SK-N-SH (cell line): ENCODE measurements at regions not wholly inside any gene's neighbourhood (a gene's known extent, or its start where the extent isn't known, plus 50 kb on each side); places are given as distances from the start of the nearest gene placed in this dataset.

ENCODE experiments used
- CTCF ChIA-PET: fragments of 300-600, 350-600 bp; formaldehyde crosslinking; extraction: SDS; loops from one replicate; lab custom pipeline; 2021; lab: Yijun Ruan, JAX
- POLR2A ChIA-PET: fragments of 350-600 bp; sonication (Branson Sonifier 250); formaldehyde crosslinking; extraction: SDS; loops from one replicate; lab custom pipeline; 2020; ENCODE audit warnings: antibody characterized with exemption, inconsistent platforms; lab: Yijun Ruan, JAX
- DNase-seq: peaks from one replicate; pipeline ENCODE4 v3.0.0; 2012
- H2AFZ ChIP-seq: fragments of 200-600 bp; sonication (generic); 2 replicates; pipeline ENCODE4 v1.8.1; 2016; ENCODE audit warnings: antibody characterized with exemption, mild to moderate bottlenecking, low read depth
- H3F3A ChIP-seq: fragments of 200-600 bp; sonication (generic); replicated peaks from 2 replicates; pipeline ENCODE3; 2016; ENCODE audit warnings: antibody characterized with exemption, mild to moderate bottlenecking; ENCODE audit not compliant: insufficient read depth
- H3K27ac ChIP-seq, 2 experiments: fragments of 200-500 bp in 1 of 2; fragments of 200-600 bp in 1 of 2; sonication (Bioruptor generic) in 1 of 2; sonication (generic), shearing (Covaris generic) in 1 of 2; 2 replicates each; pipeline versions ENCODE4 v1.5.1 to v1.6.1; 2014 to 2016; ENCODE audit warnings: low read depth in 2 of 2, inconsistent platforms in 1 of 2, low read length in 1 of 2, mild to moderate bottlenecking in 1 of 2, mixed read lengths in 1 of 2
- H3K27me3 ChIP-seq: fragments of 200-600 bp; sonication (generic), shearing (Covaris generic); 2 replicates; pipeline ENCODE4 v1.6.1; 2016; ENCODE audit warnings: mixed run types; ENCODE audit not compliant: insufficient read depth
- H3K36me3 ChIP-seq, 2 experiments: fragments of 200-500 bp in 1 of 2; fragments of 200-600 bp in 1 of 2; sonication (Bioruptor generic) in 1 of 2; sonication (generic) in 1 of 2; replicated peaks in 1 of 2; 2 replicates each; pipeline versions ENCODE3 to v1.5.1; 2014 to 2016; ENCODE audit warnings: low read length in 1 of 2, mild to moderate bottlenecking in 1 of 2; ENCODE audit not compliant: insufficient read depth in 2 of 2, control insufficient read depth in 1 of 2
- H3K4me1 ChIP-seq, 2 experiments: fragments of 200-500 bp in 1 of 2; fragments of 200-600 bp in 1 of 2; sonication (Bioruptor generic) in 1 of 2; sonication (generic), shearing (Covaris generic) in 1 of 2; 2 replicates each; pipeline versions ENCODE4 v1.5.1 to v1.6.1; 2014 to 2016; ENCODE audit warnings: low read depth in 1 of 2, low read length in 1 of 2, mixed run types in 1 of 2; ENCODE audit not compliant: insufficient read depth in 2 of 2, control insufficient read depth in 1 of 2
- H3K4me2 ChIP-seq: fragments of 200-600 bp; sonication (generic), shearing (Covaris generic); 2 replicates; pipeline ENCODE4 v1.6.1; 2017; ENCODE audit warnings: mixed run types
- H3K4me3 ChIP-seq, 2 experiments: fragments of 200-500 bp in 1 of 2; fragments of 200-600 bp in 1 of 2; sonication (Bioruptor generic) in 1 of 2; sonication (generic), shearing (Covaris generic) in 1 of 2; 2 replicates each; pipeline versions ENCODE4 v1.5.1 to v1.8.1; 2014 to 2016; ENCODE audit warnings: low read depth in 2 of 2, inconsistent platforms in 1 of 2, low read length in 1 of 2, mild to moderate bottlenecking in 1 of 2, mixed read lengths in 1 of 2, moderate library complexity in 1 of 2
- H3K79me2 ChIP-seq: fragments of 200-600 bp; sonication (generic); 2 replicates; pipeline ENCODE4 v1.8.1; 2017; ENCODE audit warnings: mild to moderate bottlenecking; ENCODE audit not compliant: insufficient read depth
- H3K9ac ChIP-seq: fragments of 200-600 bp; sonication (generic); 2 replicates; pipeline ENCODE4 v1.6.1; 2017; ENCODE audit warnings: mixed run types
- H3K9me2 ChIP-seq: fragments of 200-600 bp; sonication (generic); 2 replicates; pipeline ENCODE4 v1.6.1; 2017; ENCODE audit warnings: mixed run types
- H3K9me3 ChIP-seq: fragments of 200-600 bp; sonication (generic); 2 replicates; pipeline ENCODE4 v1.6.1; 2017; ENCODE audit warnings: mixed run types, mild to moderate bottlenecking, moderate library complexity
- H4K20me1 ChIP-seq: fragments of 200-600 bp; sonication (generic); 2 replicates; pipeline ENCODE4 v1.6.1; 2017; ENCODE audit warnings: mild to moderate bottlenecking, mixed run types; ENCODE audit not compliant: insufficient read depth
- ELF1 ChIP-seq: IDR thresholded peaks from 2 replicates; pipeline ENCODE4 v1.4.0; 2012
- EZH2phosphoT487 ChIP-seq: fragments of 200-600 bp; sonication (generic); IDR thresholded peaks from 2 replicates; pipeline ENCODE4 v1.6.1; 2017; ENCODE audit warnings: low read depth, mixed run types, mild to moderate bottlenecking, antibody characterized with exemption, moderate library complexity, borderline replicate concordance
- FOXJ3 ChIP-seq: sonication (generic); formaldehyde crosslinking; IDR thresholded peaks from 2 replicates; pipeline ENCODE4 v1.5.1; 2020; ENCODE audit warnings: mild to moderate bottlenecking, missing genetic modification reagents
- FOXM1 ChIP-seq: IDR thresholded peaks from 2 replicates; pipeline ENCODE4 v1.4.0; 2012; ENCODE audit warnings: low read depth, mild to moderate bottlenecking
- GABPA ChIP-seq: IDR thresholded peaks from 2 replicates; pipeline ENCODE4 v1.4.0; 2012; ENCODE audit warnings: low read depth, mild to moderate bottlenecking
- GATA2 ChIP-seq: sonication (generic); formaldehyde crosslinking; IDR thresholded peaks from 2 replicates; pipeline ENCODE4 v1.5.0; 2020; ENCODE audit warnings: mild to moderate bottlenecking, missing genetic modification reagents
- JUND ChIP-seq: IDR thresholded peaks from 2 replicates; pipeline ENCODE4 v1.4.0; 2012
- MEF2A ChIP-seq: IDR thresholded peaks from 2 replicates; pipeline ENCODE4 v1.4.0; 2012; ENCODE audit warnings: low read depth, borderline replicate concordance
- MXI1 ChIP-seq: IDR thresholded peaks from 2 replicates; pipeline ENCODE4 v1.6.1; 2012; ENCODE audit warnings: mild to moderate bottlenecking, low read depth, low read length, improper control_type of control experiment
- NFIC ChIP-seq: IDR thresholded peaks from 2 replicates; pipeline ENCODE4 v1.4.0; 2012; ENCODE audit warnings: borderline replicate concordance
- PBX3 ChIP-seq: IDR thresholded peaks from 2 replicates; pipeline ENCODE4; 2012
- POLR2AphosphoS5 ChIP-seq: IDR thresholded peaks from 2 replicates; pipeline ENCODE4 v1.6.1; 2012; ENCODE audit warnings: low read depth, low read length
- RAD21 ChIP-seq: IDR thresholded peaks from 2 replicates; pipeline ENCODE4 v1.6.1; 2012; ENCODE audit warnings: mild to moderate bottlenecking, low read length
- RCOR1 ChIP-seq: fragments of 150-350 bp; IDR thresholded peaks from 2 replicates; pipeline ENCODE4 v1.6.1; 2017; ENCODE audit warnings: antibody characterized with exemption, low read length
- REST ChIP-seq: IDR thresholded peaks from 2 replicates; pipeline ENCODE4 v1.6.1; 2012; ENCODE audit warnings: mild to moderate bottlenecking, low read depth, low read length, moderate library complexity
- RFX5 ChIP-seq: IDR thresholded peaks from 2 replicates; pipeline ENCODE4 v1.6.1; 2012; ENCODE audit warnings: mild to moderate bottlenecking, improper control_type of control experiment, low read length
- RXRA ChIP-seq: IDR thresholded peaks from 2 replicates; pipeline ENCODE4 v1.4.0; 2012; ENCODE audit warnings: low read depth, mild to moderate bottlenecking, borderline replicate concordance
- TAF1 ChIP-seq: IDR thresholded peaks from 2 replicates; pipeline ENCODE4 v1.6.1; 2012; ENCODE audit warnings: low read depth, mild to moderate bottlenecking, low read length, moderate library complexity, borderline replicate concordance
- USF1 ChIP-seq: IDR thresholded peaks from 2 replicates; pipeline ENCODE4 v1.4.0; 2012; ENCODE audit warnings: low read depth, borderline replicate concordance
- YY1 ChIP-seq: IDR thresholded peaks from 2 replicates; pipeline ENCODE4 v1.4.0; 2012; ENCODE audit warnings: low read depth, mild to moderate bottlenecking
- WGBS: methylation state at CpG from one replicate; pipeline ENCODE4 v1.1.6; 2017; ENCODE audit warnings: low lambda C conversion rate; 5-methylcytosine and 5-hydroxymethylcytosine counted together

GRCh38 chr19:23507446-23507845, 112.2 kb upstream of the ZNF91 start:
- ChIA-PET CTCF (no interaction called here), POLR2A (no interaction called here)
- Histone ChIP-seq H3K4me1 (no peaks in the 10 kb centered on the region), H3K27me3 (no peaks in the 10 kb centered on the region), H3K4me2 (no peak overlapping the region), H3K4me3 (no peak overlapping the region), H3K79me2 (no peaks in the 10 kb centered on the region), H3K27ac (no peak overlapping the region), H3F3A (no peaks in the 10 kb centered on the region), H3K9ac (no peak overlapping the region), H3K9me2 (no peaks in the 10 kb centered on the region), H4K20me1 (no peaks in the 10 kb centered on the region), H3K36me3 (no peaks in the 10 kb centered on the region), H3K9me3 (no peaks in the 10 kb centered on the region), H2AFZ (no peak overlapping the region)
- 65% methylated on average over 7 of the region's 7 CpGs for WGBS
- no peak for TF ChIP-seq YY1
- TF ChIP-seq ELF1: no peak
- TF ChIP-seq EZH2phosphoT487: no peak
- no peak for TF ChIP-seq RFX5
- no peak for TF ChIP-seq POLR2AphosphoS5
- TF ChIP-seq RAD21: no peak
- no peak for TF ChIP-seq USF1
- TF ChIP-seq PBX3: no peak
- TF ChIP-seq FOXJ3 (CRISPR knock-in tag): no peak
- TF ChIP-seq RXRA: no peak
- no peak for TF ChIP-seq GATA2
- no peak for TF ChIP-seq NFIC
- no peak for TF ChIP-seq GABPA
- TF ChIP-seq MEF2A: no peak
- TF ChIP-seq MXI1: no peak
- no peak for TF ChIP-seq TAF1
- TF ChIP-seq RCOR1: no peak
- TF ChIP-seq FOXM1: no peak
- TF ChIP-seq REST: no peak
- no peak for TF ChIP-seq JUND
- no peak for DNase-seq
